GM23338 (cell line): ENCODE measurements at regions not wholly inside any gene's neighbourhood (a gene's known extent, or its start where the extent isn't known, plus 50 kb on each side); places are given as distances from the start of the nearest gene placed in this dataset.

ENCODE experiments used
- EZH2 ChIP-seq: fragments of 200-600 bp; sonication (generic); IDR thresholded peaks from one replicate; pipeline ENCODE4 v1.8.0; 2017; ENCODE audit warnings: antibody characterized with exemption, mild to moderate bottlenecking, low read depth; ENCODE audit not compliant: unreplicated experiment
- JUNB ChIP-seq: IDR thresholded peaks from one replicate; pipeline ENCODE4 v1.6.1; 2016; ENCODE audit warnings: antibody characterized with exemption; ENCODE audit not compliant: unreplicated experiment
- POLR2AphosphoS5 ChIP-seq: IDR thresholded peaks from 2 replicates; pipeline ENCODE4 v1.6.1; 2016; ENCODE audit warnings: antibody characterized with exemption, low read depth
- TF ChIP-seq, protein P1 (sequence below), 2 experiments: fragments of 200-600 bp in 1 of 2; sonication (generic) in 1 of 2; conservative IDR thresholded peaks; 2 replicates each; pipeline versions ENCODE4 v1.5.1 to v1.6.1; 2016 to 2017; ENCODE audit warnings: antibody characterized with exemption in 2 of 2, low read depth in 2 of 2, mild to moderate bottlenecking in 2 of 2, moderate library complexity in 1 of 2
- TF ChIP-seq, protein P2 (sequence below): IDR thresholded peaks from one replicate; pipeline ENCODE4 v1.6.1; 2018; ENCODE audit warnings: antibody characterized with exemption; ENCODE audit not compliant: unreplicated experiment

DNA sequence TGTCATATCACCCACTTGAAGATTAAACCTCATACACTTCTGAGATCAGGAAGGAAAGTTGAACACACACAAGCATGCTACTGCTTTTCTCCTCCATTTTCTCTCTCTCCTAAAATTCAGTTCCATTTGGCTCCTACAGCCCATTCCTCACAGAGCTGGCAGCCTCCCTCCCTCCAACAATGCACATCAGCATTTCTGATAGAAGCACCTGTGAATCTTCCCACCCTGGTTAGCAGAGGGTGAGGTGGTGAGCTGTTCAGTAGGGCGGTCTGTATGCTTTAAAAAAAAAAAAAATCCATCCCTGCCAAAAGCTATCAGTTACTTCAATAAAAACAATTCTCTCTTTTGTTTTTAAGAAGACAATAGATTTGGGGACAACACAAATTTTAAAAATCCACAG, 463.2 kb upstream of the KIF2A start:
- TF ChIP-seq, protein P1, sequence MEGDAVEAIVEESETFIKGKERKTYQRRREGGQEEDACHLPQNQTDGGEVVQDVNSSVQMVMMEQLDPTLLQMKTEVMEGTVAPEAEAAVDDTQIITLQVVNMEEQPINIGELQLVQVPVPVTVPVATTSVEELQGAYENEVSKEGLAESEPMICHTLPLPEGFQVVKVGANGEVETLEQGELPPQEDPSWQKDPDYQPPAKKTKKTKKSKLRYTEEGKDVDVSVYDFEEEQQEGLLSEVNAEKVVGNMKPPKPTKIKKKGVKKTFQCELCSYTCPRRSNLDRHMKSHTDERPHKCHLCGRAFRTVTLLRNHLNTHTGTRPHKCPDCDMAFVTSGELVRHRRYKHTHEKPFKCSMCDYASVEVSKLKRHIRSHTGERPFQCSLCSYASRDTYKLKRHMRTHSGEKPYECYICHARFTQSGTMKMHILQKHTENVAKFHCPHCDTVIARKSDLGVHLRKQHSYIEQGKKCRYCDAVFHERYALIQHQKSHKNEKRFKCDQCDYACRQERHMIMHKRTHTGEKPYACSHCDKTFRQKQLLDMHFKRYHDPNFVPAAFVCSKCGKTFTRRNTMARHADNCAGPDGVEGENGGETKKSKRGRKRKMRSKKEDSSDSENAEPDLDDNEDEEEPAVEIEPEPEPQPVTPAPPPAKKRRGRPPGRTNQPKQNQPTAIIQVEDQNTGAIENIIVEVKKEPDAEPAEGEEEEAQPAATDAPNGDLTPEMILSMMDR (conservative IDR thresholded peaks at IDR 0.05; ENCODE audit: low read depth in 2 of 2): no peak
- TF ChIP-seq POLR2AphosphoS5 (no peak), EZH2 (no peak), JUNB (no peak)
- TF ChIP-seq, protein P2, sequence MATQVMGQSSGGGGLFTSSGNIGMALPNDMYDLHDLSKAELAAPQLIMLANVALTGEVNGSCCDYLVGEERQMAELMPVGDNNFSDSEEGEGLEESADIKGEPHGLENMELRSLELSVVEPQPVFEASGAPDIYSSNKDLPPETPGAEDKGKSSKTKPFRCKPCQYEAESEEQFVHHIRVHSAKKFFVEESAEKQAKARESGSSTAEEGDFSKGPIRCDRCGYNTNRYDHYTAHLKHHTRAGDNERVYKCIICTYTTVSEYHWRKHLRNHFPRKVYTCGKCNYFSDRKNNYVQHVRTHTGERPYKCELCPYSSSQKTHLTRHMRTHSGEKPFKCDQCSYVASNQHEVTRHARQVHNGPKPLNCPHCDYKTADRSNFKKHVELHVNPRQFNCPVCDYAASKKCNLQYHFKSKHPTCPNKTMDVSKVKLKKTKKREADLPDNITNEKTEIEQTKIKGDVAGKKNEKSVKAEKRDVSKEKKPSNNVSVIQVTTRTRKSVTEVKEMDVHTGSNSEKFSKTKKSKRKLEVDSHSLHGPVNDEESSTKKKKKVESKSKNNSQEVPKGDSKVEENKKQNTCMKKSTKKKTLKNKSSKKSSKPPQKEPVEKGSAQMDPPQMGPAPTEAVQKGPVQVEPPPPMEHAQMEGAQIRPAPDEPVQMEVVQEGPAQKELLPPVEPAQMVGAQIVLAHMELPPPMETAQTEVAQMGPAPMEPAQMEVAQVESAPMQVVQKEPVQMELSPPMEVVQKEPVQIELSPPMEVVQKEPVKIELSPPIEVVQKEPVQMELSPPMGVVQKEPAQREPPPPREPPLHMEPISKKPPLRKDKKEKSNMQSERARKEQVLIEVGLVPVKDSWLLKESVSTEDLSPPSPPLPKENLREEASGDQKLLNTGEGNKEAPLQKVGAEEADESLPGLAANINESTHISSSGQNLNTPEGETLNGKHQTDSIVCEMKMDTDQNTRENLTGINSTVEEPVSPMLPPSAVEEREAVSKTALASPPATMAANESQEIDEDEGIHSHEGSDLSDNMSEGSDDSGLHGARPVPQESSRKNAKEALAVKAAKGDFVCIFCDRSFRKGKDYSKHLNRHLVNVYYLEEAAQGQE: no peak
